ENCODE measurements at regions not wholly inside any gene's neighbourhood (a gene's known extent, or its start where the extent isn't known, plus 50 kb on each side); places are given as distances from the start of the nearest gene placed in this dataset.

- no peaks in the 10 kb centered on the region for H3K4me1 ChIP-seq (ENCODE audit: control insufficient read depth, insufficient read depth, low read length)
- in situ Hi-C loops (cut with HindIII; ENCODE audit: low pct_unique_long_range_greater_than_20kb, low sequenced_read_pairs), result no loop called here
- H3K9me3 ChIP-seq (ENCODE audit: control insufficient read depth, insufficient read depth, low read depth, low read length), result no peaks in the 10 kb centered on the region
- ChIA-PET POLR2A (no interaction called here), CTCF (no interaction called here)
- H3K27ac ChIP-seq (ENCODE audit: low read length), result no peak overlapping the region
- DNase-seq (ENCODE audit: low read depth, low spot score) (no peak), ATAC-seq (no peak)
- no peaks in the 10 kb centered on the region for H3K27me3 ChIP-seq (ENCODE audit: control insufficient read depth, insufficient read depth, low read length)
- intact Hi-C loops (cut with micrococcal nuclease; ENCODE audit: unreplicated experiment), result no loop called here
- H3K36me3 ChIP-seq (ENCODE audit: control insufficient read depth, insufficient read depth, low read length), result no peaks in the 10 kb centered on the region
- BruUV-seq (replicated peaks), result no TSS peak
- TF ChIP-seq POLR2AphosphoS5 (IDR thresholded peaks at IDR 0.05; ENCODE audit: low read depth, low read length), result no peak
- no peak for TF ChIP-seq CTCF (IDR thresholded peaks at IDR 0.05)
- TF ChIP-seq SIN3A (IDR thresholded peaks at IDR 0.05; ENCODE audit: borderline replicate concordance, insufficient read depth, low read depth, low read length), result no peak
- no peak for TF ChIP-seq TCF7L2 (IDR thresholded peaks at IDR 0.05; ENCODE audit: low read depth, low read length)
- TF ChIP-seq, protein P1, sequence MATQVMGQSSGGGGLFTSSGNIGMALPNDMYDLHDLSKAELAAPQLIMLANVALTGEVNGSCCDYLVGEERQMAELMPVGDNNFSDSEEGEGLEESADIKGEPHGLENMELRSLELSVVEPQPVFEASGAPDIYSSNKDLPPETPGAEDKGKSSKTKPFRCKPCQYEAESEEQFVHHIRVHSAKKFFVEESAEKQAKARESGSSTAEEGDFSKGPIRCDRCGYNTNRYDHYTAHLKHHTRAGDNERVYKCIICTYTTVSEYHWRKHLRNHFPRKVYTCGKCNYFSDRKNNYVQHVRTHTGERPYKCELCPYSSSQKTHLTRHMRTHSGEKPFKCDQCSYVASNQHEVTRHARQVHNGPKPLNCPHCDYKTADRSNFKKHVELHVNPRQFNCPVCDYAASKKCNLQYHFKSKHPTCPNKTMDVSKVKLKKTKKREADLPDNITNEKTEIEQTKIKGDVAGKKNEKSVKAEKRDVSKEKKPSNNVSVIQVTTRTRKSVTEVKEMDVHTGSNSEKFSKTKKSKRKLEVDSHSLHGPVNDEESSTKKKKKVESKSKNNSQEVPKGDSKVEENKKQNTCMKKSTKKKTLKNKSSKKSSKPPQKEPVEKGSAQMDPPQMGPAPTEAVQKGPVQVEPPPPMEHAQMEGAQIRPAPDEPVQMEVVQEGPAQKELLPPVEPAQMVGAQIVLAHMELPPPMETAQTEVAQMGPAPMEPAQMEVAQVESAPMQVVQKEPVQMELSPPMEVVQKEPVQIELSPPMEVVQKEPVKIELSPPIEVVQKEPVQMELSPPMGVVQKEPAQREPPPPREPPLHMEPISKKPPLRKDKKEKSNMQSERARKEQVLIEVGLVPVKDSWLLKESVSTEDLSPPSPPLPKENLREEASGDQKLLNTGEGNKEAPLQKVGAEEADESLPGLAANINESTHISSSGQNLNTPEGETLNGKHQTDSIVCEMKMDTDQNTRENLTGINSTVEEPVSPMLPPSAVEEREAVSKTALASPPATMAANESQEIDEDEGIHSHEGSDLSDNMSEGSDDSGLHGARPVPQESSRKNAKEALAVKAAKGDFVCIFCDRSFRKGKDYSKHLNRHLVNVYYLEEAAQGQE (IDR thresholded peaks at IDR 0.05; ENCODE audit: insufficient read depth in 1 of 2, low read depth in 2 of 2, low read length in 1 of 2), result no peak
- H3K4me3 ChIP-seq (ENCODE audit: low read depth in 2 of 2, low read length in 2 of 2), result no peak overlapping the region
These were observed 123.2 kb downstream of the RFPL4B start for GRCh38 chr6:112470376-112470775.

GRCh38 chr6:112470950-112471349 lies 123.8 kb downstream of the RFPL4B start:
- Histone ChIP-seq H3K27me3 (ENCODE audit: control insufficient read depth, insufficient read depth, low read length) (no peaks in the 10 kb centered on the region), H3K4me1 (ENCODE audit: control insufficient read depth, insufficient read depth, low read length) (no peaks in the 10 kb centered on the region), H3K9me3 (ENCODE audit: control insufficient read depth, insufficient read depth, low read depth, low read length) (no peaks in the 10 kb centered on the region), H3K4me3 (ENCODE audit: low read depth in 2 of 2, low read length in 2 of 2) (no peak overlapping the region), H3K36me3 (ENCODE audit: control insufficient read depth, insufficient read depth, low read length) (no peaks in the 10 kb centered on the region), H3K27ac (ENCODE audit: low read length) (no peak overlapping the region)
- intact Hi-C loops (cut with micrococcal nuclease; ENCODE audit: unreplicated experiment), result no loop called here
- ATAC-seq (no peak), DNase-seq (ENCODE audit: low read depth, low spot score) (no peak)
- no TSS peak for BruUV-seq (replicated peaks)
- POLR2A ChIA-PET, result no interaction called here
- in situ Hi-C loops (cut with HindIII; ENCODE audit: low pct_unique_long_range_greater_than_20kb, low sequenced_read_pairs), result no loop called here
- TF ChIP-seq TCF7L2 (IDR thresholded peaks at IDR 0.05; ENCODE audit: low read depth, low read length), result peak; percentile 80
- TF ChIP-seq CTCF (IDR thresholded peaks at IDR 0.05), result no peak
- no peak for TF ChIP-seq POLR2AphosphoS5 (IDR thresholded peaks at IDR 0.05; ENCODE audit: low read depth, low read length)
- CTCF ChIA-PET, result no interaction called here

GRCh38 chr6:112475083-112475482 lies 128.0 kb downstream of the RFPL4B start:
- Histone ChIP-seq H3K36me3 (ENCODE audit: control insufficient read depth, insufficient read depth, low read length) (no peaks in the 10 kb centered on the region), H3K27me3 (ENCODE audit: control insufficient read depth, insufficient read depth, low read length) (no peaks in the 10 kb centered on the region), H3K9me3 (ENCODE audit: control insufficient read depth, insufficient read depth, low read depth, low read length) (no peaks in the 10 kb centered on the region), H3K4me1 (ENCODE audit: control insufficient read depth, insufficient read depth, low read length) (no peaks in the 10 kb centered on the region), H3K27ac (ENCODE audit: low read length) (no peak overlapping the region), H3K4me3 (ENCODE audit: low read depth in 2 of 2, low read length in 2 of 2) (no peak overlapping the region)
- in situ Hi-C loops (cut with HindIII; ENCODE audit: low pct_unique_long_range_greater_than_20kb, low sequenced_read_pairs) (no loop called here), intact Hi-C loops (cut with micrococcal nuclease; ENCODE audit: unreplicated experiment) (no loop called here)
- ChIA-PET CTCF (no interaction called here), POLR2A (no interaction called here)
- TF ChIP-seq, protein P1 (IDR thresholded peaks at IDR 0.05; ENCODE audit: insufficient read depth in 1 of 2, low read depth in 2 of 2, low read length in 1 of 2), result no peak
- TF ChIP-seq TCF7L2 (IDR thresholded peaks at IDR 0.05; ENCODE audit: low read depth, low read length) (no peak), CTCF (IDR thresholded peaks at IDR 0.05) (no peak), POLR2AphosphoS5 (IDR thresholded peaks at IDR 0.05; ENCODE audit: low read depth, low read length) (no peak), SIN3A (IDR thresholded peaks at IDR 0.05; ENCODE audit: borderline replicate concordance, insufficient read depth, low read depth, low read length) (no peak)
- BruUV-seq (replicated peaks), result no TSS peak
- ATAC-seq (no peak), DNase-seq (ENCODE audit: low read depth, low spot score) (no peak)
